ENCODE measurements at regions not wholly inside any gene's neighbourhood (a gene's known extent, or its start where the extent isn't known, plus 50 kb on each side); places are given as distances from the start of the nearest gene placed in this dataset.

DNA sequence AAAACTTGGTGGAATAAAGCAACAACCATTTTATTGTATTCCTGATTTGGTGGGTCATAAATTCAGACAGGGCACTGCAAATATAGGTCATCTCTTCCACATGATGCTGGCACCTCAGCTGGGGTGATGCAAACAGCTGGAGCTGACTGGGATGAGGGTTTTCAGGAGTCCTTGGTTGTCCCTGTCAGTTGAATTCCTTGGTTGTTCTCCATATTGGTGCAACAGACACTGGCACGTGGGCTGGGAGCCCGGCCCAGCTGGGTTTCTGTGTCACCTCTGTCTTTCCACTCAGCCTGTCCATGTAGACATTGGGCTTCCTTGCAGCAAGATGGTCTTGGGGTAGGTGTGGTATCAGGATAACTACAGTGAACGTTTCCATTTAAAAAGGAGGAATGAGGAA, 518.0 kb upstream of the MEF2C start:
- no peak for TF ChIP-seq POLR2A (IDR thresholded peaks at IDR 0.05)
- no peak for TF ChIP-seq POLR2AphosphoS5 (IDR thresholded peaks at IDR 0.05)
